ENCODE measurements at regions not wholly inside any gene's neighbourhood (a gene's known extent, or its start where the extent isn't known, plus 50 kb on each side); places are given as distances from the start of the nearest gene placed in this dataset.

GRCh38 chr1:117780687-117781475 is 148.5 kb downstream of the GDAP2 start:
- DNase-seq (ENCODE audit: low read depth, low spot score), result no peak
- Histone ChIP-seq H3K4me1 (ENCODE audit: insufficient read depth, insufficient read length) (no peaks in the 10 kb centered on the region), H3K9ac (ENCODE audit: insufficient read length, low read depth) (no peak overlapping the region), H3K36me3 (ENCODE audit: insufficient read depth, insufficient read length, low read length) (no peaks in the 10 kb centered on the region), H3K9me3 (ENCODE audit: insufficient read depth, low read length) (no peaks in the 10 kb centered on the region), H3K4me3 (ENCODE audit: insufficient read length, low read depth) (no peak overlapping the region), H3K27me3 (ENCODE audit: insufficient read depth, insufficient read length) (no peaks in the 10 kb centered on the region)
- TF ChIP-seq SUZ12 (IDR thresholded peaks at IDR 0.05; ENCODE audit: extremely low read depth, insufficient read depth, insufficient read length) (no peak), YY1 (IDR thresholded peaks at IDR 0.05; ENCODE audit: insufficient read depth, insufficient read length) (no peak), ZNF274 (IDR thresholded peaks at IDR 0.05; ENCODE audit: low read depth, low read length) (no peak)

GRCh38 chr1:117782056-117782455 is 147.4 kb downstream of the GDAP2 start:
- H3K9ac ChIP-seq (ENCODE audit: insufficient read length, low read depth), result no peak overlapping the region
- H3K36me3 ChIP-seq (ENCODE audit: insufficient read depth, insufficient read length, low read length), result no peaks in the 10 kb centered on the region
- no peaks in the 10 kb centered on the region for H3K27me3 ChIP-seq (ENCODE audit: insufficient read depth, insufficient read length)
- no peak for DNase-seq (ENCODE audit: low read depth, low spot score)
- H3K4me1 ChIP-seq (ENCODE audit: insufficient read depth, insufficient read length), result no peaks in the 10 kb centered on the region
- TF ChIP-seq YY1 (IDR thresholded peaks at IDR 0.05; ENCODE audit: insufficient read depth, insufficient read length) (no peak), ZNF274 (IDR thresholded peaks at IDR 0.05; ENCODE audit: low read depth, low read length) (no peak), SUZ12 (IDR thresholded peaks at IDR 0.05; ENCODE audit: extremely low read depth, insufficient read depth, insufficient read length) (no peak)
- H3K9me3 ChIP-seq (ENCODE audit: insufficient read depth, low read length), result no peaks in the 10 kb centered on the region
- no peak overlapping the region for H3K4me3 ChIP-seq (ENCODE audit: insufficient read length, low read depth)

- Histone ChIP-seq H3K9ac (ENCODE audit: insufficient read length, low read depth) (no peak overlapping the region), H3K9me3 (ENCODE audit: insufficient read depth, low read length) (no peaks in the 10 kb centered on the region), H3K36me3 (ENCODE audit: insufficient read depth, insufficient read length, low read length) (no peaks in the 10 kb centered on the region), H3K4me1 (ENCODE audit: insufficient read depth, insufficient read length) (no peaks in the 10 kb centered on the region), H3K27me3 (ENCODE audit: insufficient read depth, insufficient read length) (no peaks in the 10 kb centered on the region), H3K4me3 (ENCODE audit: insufficient read length, low read depth) (no peak overlapping the region)
- DNase-seq (ENCODE audit: low read depth, low spot score), result no peak
- TF ChIP-seq ZNF274 (IDR thresholded peaks at IDR 0.05; ENCODE audit: low read depth, low read length), result no peak
- no peak for TF ChIP-seq YY1 (IDR thresholded peaks at IDR 0.05; ENCODE audit: insufficient read depth, insufficient read length)
- TF ChIP-seq SUZ12 (IDR thresholded peaks at IDR 0.05; ENCODE audit: extremely low read depth, insufficient read depth, insufficient read length), result no peak
Measured at GRCh38 chr1:117783606-117784396, 145.6 kb downstream of the GDAP2 start.

GRCh38 chr1:117788014-117788413 is 141.4 kb downstream of the GDAP2 start:
- DNase-seq (ENCODE audit: low read depth, low spot score), result no peak
- TF ChIP-seq SUZ12 (IDR thresholded peaks at IDR 0.05; ENCODE audit: extremely low read depth, insufficient read depth, insufficient read length) (no peak), ZNF274 (IDR thresholded peaks at IDR 0.05; ENCODE audit: low read depth, low read length) (no peak), YY1 (IDR thresholded peaks at IDR 0.05; ENCODE audit: insufficient read depth, insufficient read length) (no peak)
- no peak overlapping the region for H3K4me3 ChIP-seq (ENCODE audit: insufficient read length, low read depth)
- no peaks in the 10 kb centered on the region for H3K27me3 ChIP-seq (ENCODE audit: insufficient read depth, insufficient read length)
- H3K9ac ChIP-seq (ENCODE audit: insufficient read length, low read depth), result no peak overlapping the region
- no peaks in the 10 kb centered on the region for H3K36me3 ChIP-seq (ENCODE audit: insufficient read depth, insufficient read length, low read length)
- no peaks in the 10 kb centered on the region for H3K9me3 ChIP-seq (ENCODE audit: insufficient read depth, low read length)
- H3K4me1 ChIP-seq (ENCODE audit: insufficient read depth, insufficient read length), result no peaks in the 10 kb centered on the region

GRCh38 chr1:117793413-117793812 is 136.0 kb downstream of the GDAP2 start:
- Histone ChIP-seq H3K4me1 (ENCODE audit: insufficient read depth, insufficient read length) (no peaks in the 10 kb centered on the region), H3K9ac (ENCODE audit: insufficient read length, low read depth) (no peak overlapping the region), H3K36me3 (ENCODE audit: insufficient read depth, insufficient read length, low read length) (no peaks in the 10 kb centered on the region), H3K4me3 (ENCODE audit: insufficient read length, low read depth) (no peak overlapping the region), H3K27me3 (ENCODE audit: insufficient read depth, insufficient read length) (no peaks in the 10 kb centered on the region), H3K9me3 (ENCODE audit: insufficient read depth, low read length) (no peaks in the 10 kb centered on the region)
- no peak for DNase-seq (ENCODE audit: low read depth, low spot score)
- no peak for TF ChIP-seq YY1 (IDR thresholded peaks at IDR 0.05; ENCODE audit: insufficient read depth, insufficient read length)
- no peak for TF ChIP-seq ZNF274 (IDR thresholded peaks at IDR 0.05; ENCODE audit: low read depth, low read length)
- no peak for TF ChIP-seq SUZ12 (IDR thresholded peaks at IDR 0.05; ENCODE audit: extremely low read depth, insufficient read depth, insufficient read length)

GRCh38 chr1:117794073-117794472 is 135.3 kb downstream of the GDAP2 start:
- Histone ChIP-seq H3K9ac (ENCODE audit: insufficient read length, low read depth) (no peak overlapping the region), H3K4me1 (ENCODE audit: insufficient read depth, insufficient read length) (no peaks in the 10 kb centered on the region), H3K9me3 (ENCODE audit: insufficient read depth, low read length) (no peaks in the 10 kb centered on the region), H3K27me3 (ENCODE audit: insufficient read depth, insufficient read length) (no peaks in the 10 kb centered on the region), H3K4me3 (ENCODE audit: insufficient read length, low read depth) (no peak overlapping the region), H3K36me3 (ENCODE audit: insufficient read depth, insufficient read length, low read length) (no peaks in the 10 kb centered on the region)
- DNase-seq (ENCODE audit: low read depth, low spot score), result no peak
- TF ChIP-seq ZNF274 (IDR thresholded peaks at IDR 0.05; ENCODE audit: low read depth, low read length) (no peak), YY1 (IDR thresholded peaks at IDR 0.05; ENCODE audit: insufficient read depth, insufficient read length) (no peak), SUZ12 (IDR thresholded peaks at IDR 0.05; ENCODE audit: extremely low read depth, insufficient read depth, insufficient read length) (no peak)

GRCh38 chr1:117795190-117795589 is 134.2 kb downstream of the GDAP2 start:
- Histone ChIP-seq H3K36me3 (ENCODE audit: insufficient read depth, insufficient read length, low read length) (no peaks in the 10 kb centered on the region), H3K4me3 (ENCODE audit: insufficient read length, low read depth) (no peak overlapping the region), H3K9ac (ENCODE audit: insufficient read length, low read depth) (no peak overlapping the region), H3K4me1 (ENCODE audit: insufficient read depth, insufficient read length) (no peaks in the 10 kb centered on the region), H3K9me3 (ENCODE audit: insufficient read depth, low read length) (no peaks in the 10 kb centered on the region), H3K27me3 (ENCODE audit: insufficient read depth, insufficient read length) (no peaks in the 10 kb centered on the region)
- TF ChIP-seq YY1 (IDR thresholded peaks at IDR 0.05; ENCODE audit: insufficient read depth, insufficient read length), result no peak
- TF ChIP-seq ZNF274 (IDR thresholded peaks at IDR 0.05; ENCODE audit: low read depth, low read length), result no peak
- no peak for TF ChIP-seq SUZ12 (IDR thresholded peaks at IDR 0.05; ENCODE audit: extremely low read depth, insufficient read depth, insufficient read length)
- no peak for DNase-seq (ENCODE audit: low read depth, low spot score)
